ENCODE measurements at regions not wholly inside any gene's neighbourhood (a gene's known extent, or its start where the extent isn't known, plus 50 kb on each side); places are given as distances from the start of the nearest gene placed in this dataset.

GRCh38 chr16:6916946-6917345, 415.7 kb upstream of the RBFOX1 start:
- no peak for TF ChIP-seq CTCF (conservative IDR thresholded peaks at IDR 0.05; ENCODE audit: low read depth, low read length)
- DNase-seq (ENCODE audit: low read depth) = no peak
- H3K4me3 ChIP-seq (ENCODE audit: low read length) = no peak overlapping the region

GRCh38 chr16:6913566-6913965, 419.1 kb upstream of the RBFOX1 start:
- no peak for TF ChIP-seq CTCF (conservative IDR thresholded peaks at IDR 0.05; ENCODE audit: low read depth, low read length)
- no peak overlapping the region for H3K4me3 ChIP-seq (ENCODE audit: low read length)
- DNase-seq (ENCODE audit: low read depth) = no peak

GRCh38 chr16:6910301-6910700, 422.3 kb upstream of the RBFOX1 start:
- TF ChIP-seq CTCF (conservative IDR thresholded peaks at IDR 0.05; ENCODE audit: low read depth, low read length) = no peak
- no peak for DNase-seq (ENCODE audit: low read depth)
- no peak overlapping the region for H3K4me3 ChIP-seq (ENCODE audit: low read length)

GRCh38 chr16:6905601-6906000, 427.0 kb upstream of the RBFOX1 start:
- no peak overlapping the region for H3K4me3 ChIP-seq (ENCODE audit: low read length)
- no peak for TF ChIP-seq CTCF (conservative IDR thresholded peaks at IDR 0.05; ENCODE audit: low read depth, low read length)
- no peak for DNase-seq (ENCODE audit: low read depth)

GRCh38 chr16:6903671-6904070, 429.0 kb upstream of the RBFOX1 start:
- DNase-seq (ENCODE audit: low read depth) = no peak
- H3K4me3 ChIP-seq (ENCODE audit: low read length) = no peak overlapping the region
- no peak for TF ChIP-seq CTCF (conservative IDR thresholded peaks at IDR 0.05; ENCODE audit: low read depth, low read length)

- DNase-seq (ENCODE audit: low read depth) = no peak
These were observed 433.7 kb upstream of the RBFOX1 start for GRCh38 chr16:6898896-6899295.

More at GRCh38 chr16:6898896-6899295, 433.7 kb upstream of the RBFOX1 start:
- H3K4me3 ChIP-seq (ENCODE audit: low read length) = no peak overlapping the region
- TF ChIP-seq CTCF (conservative IDR thresholded peaks at IDR 0.05; ENCODE audit: low read depth, low read length) = no peak
